BJ (cell line): ENCODE measurements at regions not wholly inside any gene's neighbourhood (a gene's known extent, or its start where the extent isn't known, plus 50 kb on each side); places are given as distances from the start of the nearest gene placed in this dataset.

Experiments used
- CTCF ChIA-PET: fragments of 350-600 bp; formaldehyde crosslinking; extraction: SDS; loops from one replicate; lab custom pipeline; 2021; ENCODE audit warnings: antibody characterized with exemption, inconsistent platforms; lab: Yijun Ruan, JAX
- POLR2A ChIA-PET: fragments of 300-600 bp; sonication (Branson Sonifier 250); formaldehyde crosslinking; extraction: SDS; loops from one replicate; lab custom pipeline; 2021; ENCODE audit warnings: antibody characterized with exemption; lab: Charles Lee
- DNase-seq: peaks from one replicate; pipeline ENCODE4 v3.0.0-alpha.2; 2011; ENCODE audit warnings: low read depth
- H3K27me3 ChIP-seq: 2 replicates; pipeline ENCODE4 v1.6.0; 2011; ENCODE audit warnings: low read length; ENCODE audit not compliant: control insufficient read depth, insufficient read depth
- H3K36me3 ChIP-seq: 2 replicates; pipeline ENCODE4 v1.5.1; 2011; ENCODE audit warnings: low read length; ENCODE audit not compliant: control insufficient read depth, insufficient read depth
- H3K4me3 ChIP-seq: 2 replicates; pipeline ENCODE4 v1.5.1; 2011; ENCODE audit warnings: low read depth, mild to moderate bottlenecking, control low read depth, low read length
- CTCF ChIP-seq: IDR thresholded peaks from 2 replicates; pipeline ENCODE4 v1.5.1; 2011; ENCODE audit warnings: low read depth, mild to moderate bottlenecking, control low read depth, inconsistent platforms, low read length, moderate library complexity; ENCODE audit not compliant: insufficient read depth

- ChIA-PET POLR2A (no interaction called here), CTCF (no interaction called here)
- no peaks in the 10 kb centered on the region for H3K36me3 ChIP-seq
- no peak overlapping the region for H3K4me3 ChIP-seq
- no peak for DNase-seq
- no peaks in the 10 kb centered on the region for H3K27me3 ChIP-seq
- no peak for TF ChIP-seq CTCF
These were observed 137.1 kb downstream of the DUSP6 start for GRCh38 chr12:89215196-89215595.

- Histone ChIP-seq H3K4me3 (no peak overlapping the region), H3K36me3 (no peaks in the 10 kb centered on the region), H3K27me3 (no peaks in the 10 kb centered on the region)
- ChIA-PET CTCF (interaction anchor here (1.0 kb wide), 1 partner anchor 9 kb away, joined by 3 read pairs; no protein-coding TSS in a partner anchor), POLR2A (no interaction called here)
- no peak for DNase-seq
- TF ChIP-seq CTCF = no peak
These were observed 138.6 kb downstream of the DUSP6 start for GRCh38 chr12:89213747-89214146.

DNA sequence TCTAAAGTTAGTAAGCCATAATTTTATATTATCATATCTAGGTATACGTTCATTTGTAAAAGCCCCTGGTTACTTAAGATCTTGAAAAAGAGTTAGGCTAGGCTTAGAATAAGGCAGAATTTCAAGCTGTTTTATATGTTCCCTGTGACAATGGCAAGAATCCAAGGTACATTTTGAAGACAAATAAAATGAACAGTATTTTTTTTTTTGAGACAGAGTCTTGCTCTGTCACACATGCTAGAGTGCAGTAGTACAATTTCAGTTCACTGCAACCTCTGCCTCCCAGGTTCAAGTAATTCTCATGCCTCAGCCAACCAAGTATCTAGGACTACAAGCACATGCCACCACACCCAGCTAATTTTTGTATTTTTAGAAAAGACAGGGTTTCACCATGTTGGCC, 139.2 kb downstream of the DUSP6 start:
- no peak for TF ChIP-seq CTCF
- Histone ChIP-seq H3K4me3 (no peak overlapping the region), H3K36me3 (no peaks in the 10 kb centered on the region), H3K27me3 (no peaks in the 10 kb centered on the region)
- ChIA-PET CTCF (interaction anchor here (0.7 to 1.0 kb wide), 2 partner anchors 9 to 132 kb away, joined by 3 to 5 read pairs; no protein-coding TSS in a partner anchor), POLR2A (no interaction called here)
- no peak for DNase-seq

GRCh38 chr12:89212339-89212771, 139.9 kb downstream of the DUSP6 start:
- POLR2A ChIA-PET = no interaction called here

GRCh38 chr12:89211456-89211855, 140.8 kb downstream of the DUSP6 start:
- Histone ChIP-seq H3K4me3 (no peak overlapping the region), H3K27me3 (no peaks in the 10 kb centered on the region), H3K36me3 (no peaks in the 10 kb centered on the region)
- TF ChIP-seq CTCF = no peak
- ChIA-PET CTCF (interaction anchor here (0.6 kb wide), 1 partner anchor 46 kb away, joined by 3 read pairs; no protein-coding TSS in a partner anchor), POLR2A (no interaction called here)
- DNase-seq = no peak

More at GRCh38 chr12:89212339-89212771, 139.9 kb downstream of the DUSP6 start:
- CTCF ChIA-PET = interaction anchor here (0.6 kb wide), 1 partner anchor 17 kb away, joined by 3 read pairs; no protein-coding TSS in a partner anchor
- Histone ChIP-seq H3K4me3 (no peak overlapping the region), H3K36me3 (no peaks in the 10 kb centered on the region), H3K27me3 (no peaks in the 10 kb centered on the region)
- TF ChIP-seq CTCF = no peak
- no peak for DNase-seq
